ENCODE measurements at regions not wholly inside any gene's neighbourhood (a gene's known extent, or its start where the extent isn't known, plus 50 kb on each side); places are given as distances from the start of the nearest gene placed in this dataset.
"Not testable (repeated sequence)": the region's sequence is repeated elsewhere in the genome, so short reads cannot be mapped to it uniquely, and the experiment has no call there.

DNA sequence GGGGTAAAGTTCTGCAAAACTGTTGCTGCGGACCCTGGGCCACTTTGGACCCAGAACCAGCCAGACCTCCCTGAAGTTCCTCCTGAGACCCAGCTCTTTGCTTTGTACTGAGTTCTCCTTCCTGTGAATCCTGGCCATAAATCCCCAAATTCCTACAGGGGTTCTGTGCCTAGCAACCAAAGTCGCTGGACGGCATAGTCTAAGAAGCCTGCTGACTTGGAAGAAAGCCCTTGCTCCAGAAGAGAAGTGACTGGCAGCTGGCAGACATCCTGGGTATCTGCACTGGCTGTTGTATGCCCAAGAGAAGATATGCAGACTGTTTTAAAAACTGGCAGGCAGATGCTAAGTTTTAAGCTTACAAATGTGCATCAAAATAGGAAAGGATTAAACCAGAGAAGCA is 99.9 kb upstream of the SLC24A4 start:
- Mint-ChIP-seq H3K4me3 (no peak overlapping the region), H3K27me3 (peaks cover 36% of the 10 kb centered on the region), H3K36me3 (ENCODE audit: low read depth) (no peaks in the 10 kb centered on the region), H3K4me1 (ENCODE audit: low read depth) (peaks cover 8% of the 10 kb centered on the region), H3K27ac (no peak overlapping the region), H3K9me3 (no peaks in the 10 kb centered on the region)
- intact Hi-C loops (cut with micrococcal nuclease): no loop called here

DNA sequence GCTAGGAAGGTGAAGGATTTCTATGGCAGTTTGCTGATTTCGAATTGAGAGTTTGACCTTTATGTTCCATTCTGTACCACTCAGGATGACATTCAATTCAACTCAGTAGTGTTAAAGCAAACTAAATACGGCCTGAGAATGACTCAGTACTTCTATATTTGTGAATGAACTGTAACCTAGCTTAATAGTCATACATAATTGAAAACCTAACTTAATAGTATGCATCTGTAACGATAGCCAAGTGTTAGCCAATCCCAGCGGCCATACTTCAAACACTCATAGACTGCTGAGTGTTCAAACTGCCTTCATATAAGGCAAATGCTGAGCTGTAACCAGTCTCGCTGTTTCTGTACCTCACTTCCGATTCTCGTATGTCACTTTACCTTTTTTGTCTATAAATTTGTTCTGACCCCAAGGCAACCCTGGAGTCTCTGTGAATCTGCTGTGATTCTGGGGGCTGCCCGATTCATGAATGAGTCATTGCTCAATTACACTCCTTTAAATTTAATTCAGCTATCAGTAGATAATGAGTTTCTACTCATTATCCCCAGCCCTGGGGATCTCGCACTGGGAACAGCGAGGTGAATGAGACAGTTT is 98.5 kb upstream of the SLC24A4 start:
- Mint-ChIP-seq H3K27ac (no peak overlapping the region), H3K9me3 (no peaks in the 10 kb centered on the region), H3K4me1 (ENCODE audit: low read depth) (peaks cover 8% of the 10 kb centered on the region), H3K4me3 (no peak overlapping the region), H3K27me3 (peaks cover 39% of the 10 kb centered on the region), H3K36me3 (ENCODE audit: low read depth) (no peaks in the 10 kb centered on the region)
- intact Hi-C loops (cut with micrococcal nuclease): no loop called here

DNA sequence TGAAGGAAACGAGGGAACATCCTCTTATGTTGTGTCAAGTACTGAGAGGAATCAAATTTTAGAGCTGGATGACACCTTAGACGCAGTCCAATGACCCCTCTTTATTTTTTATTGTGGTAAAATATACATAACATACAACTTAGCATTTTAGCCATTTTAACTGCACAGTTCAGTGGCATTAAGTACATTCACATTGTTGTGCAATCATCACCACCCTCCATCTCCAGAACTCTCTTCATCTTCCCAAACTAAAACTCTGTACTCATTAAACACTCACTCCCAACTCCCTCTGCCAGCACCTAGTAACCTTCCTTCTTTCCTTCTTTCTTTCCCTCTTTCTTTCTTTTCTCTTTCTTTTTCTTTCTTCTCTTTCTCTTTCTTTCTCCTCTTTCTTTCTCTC is 97.2 kb upstream of the SLC24A4 start:
- H3K36me3 Mint-ChIP-seq (ENCODE audit: low read depth): no peaks in the 10 kb centered on the region
- intact Hi-C loops (cut with micrococcal nuclease): no loop called here
- H3K27ac Mint-ChIP-seq: no peak overlapping the region

DNA sequence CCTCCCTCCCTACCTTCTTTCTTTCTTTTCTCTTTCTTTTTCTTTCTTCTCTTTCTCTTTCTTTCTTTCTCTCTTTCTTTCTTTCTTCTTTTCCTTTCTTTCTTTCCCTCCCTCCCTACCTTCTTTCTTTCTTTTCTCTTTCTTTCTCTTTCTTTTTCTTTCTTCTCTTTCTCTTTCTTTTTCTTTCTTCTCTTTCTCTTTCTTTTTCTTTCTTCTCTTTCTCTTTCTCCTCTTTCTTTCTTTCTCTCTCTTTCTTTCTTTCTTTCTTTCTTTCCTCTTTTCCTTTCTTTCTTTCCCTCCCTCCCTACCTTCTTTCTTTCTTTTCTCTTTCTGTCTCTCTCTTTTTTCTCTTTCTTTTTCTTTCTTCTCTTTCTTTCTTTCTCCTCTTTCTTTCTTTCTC is 96.8 kb upstream of the SLC24A4 start:
- H3K36me3 Mint-ChIP-seq (ENCODE audit: low read depth); H3K4me1 Mint-ChIP-seq (ENCODE audit: low read depth); H3K27ac Mint-ChIP-seq; H3K9me3 Mint-ChIP-seq; intact Hi-C loops (cut with micrococcal nuclease); H3K4me3 Mint-ChIP-seq: not testable (repeated sequence)
- H3K27me3 Mint-ChIP-seq: peaks cover 47% of the 10 kb centered on the region

More for the DNA sequence above, 97.2 kb upstream of the SLC24A4 start:
- H3K4me1 Mint-ChIP-seq (ENCODE audit: low read depth): peaks cover 8% of the 10 kb centered on the region
- no peaks in the 10 kb centered on the region for H3K9me3 Mint-ChIP-seq
- no peak overlapping the region for H3K4me3 Mint-ChIP-seq
- H3K27me3 Mint-ChIP-seq: peaks cover 47% of the 10 kb centered on the region

DNA sequence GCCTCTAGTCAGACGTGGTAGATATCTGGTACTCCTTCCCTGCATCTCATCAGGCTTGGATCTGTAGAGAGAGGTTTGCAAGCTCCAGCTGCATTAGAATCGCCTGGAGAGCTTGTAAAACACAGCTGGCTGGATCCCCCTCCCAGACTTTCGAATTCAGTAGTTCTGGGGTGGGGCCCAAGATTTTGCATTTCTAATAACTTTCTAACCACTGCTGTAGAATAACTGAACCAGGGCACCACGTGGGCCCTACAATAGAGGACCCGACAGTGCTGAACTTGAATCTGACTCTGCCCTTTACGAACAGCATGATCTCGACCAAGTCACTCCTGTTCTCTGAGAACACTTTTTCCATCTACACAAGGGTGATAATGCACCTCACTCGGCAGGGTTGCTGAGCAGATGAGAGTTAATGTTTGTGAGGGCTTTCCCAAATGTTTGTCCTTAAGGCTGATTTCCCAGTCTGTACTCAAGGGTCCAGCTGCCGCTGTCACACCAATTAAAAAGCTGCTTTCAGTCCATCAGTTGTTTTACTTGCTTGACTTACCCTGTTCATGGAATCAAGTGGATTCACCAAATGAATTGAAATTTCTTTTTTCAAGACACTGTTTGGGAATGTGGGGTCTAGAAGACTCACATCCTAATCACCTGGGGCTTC is 86.6 kb upstream of the SLC24A4 start:
- peaks cover 1% of the 10 kb centered on the region for H3K4me1 Mint-ChIP-seq (ENCODE audit: low read depth)
- intact Hi-C loops (cut with micrococcal nuclease): no loop called here
- H3K9me3 Mint-ChIP-seq: peaks cover 14% of the 10 kb centered on the region
- no peak overlapping the region for H3K27ac Mint-ChIP-seq
- no peak overlapping the region for H3K4me3 Mint-ChIP-seq
- H3K36me3 Mint-ChIP-seq (ENCODE audit: low read depth): no peaks in the 10 kb centered on the region
- peaks cover 16% of the 10 kb centered on the region for H3K27me3 Mint-ChIP-seq

DNA sequence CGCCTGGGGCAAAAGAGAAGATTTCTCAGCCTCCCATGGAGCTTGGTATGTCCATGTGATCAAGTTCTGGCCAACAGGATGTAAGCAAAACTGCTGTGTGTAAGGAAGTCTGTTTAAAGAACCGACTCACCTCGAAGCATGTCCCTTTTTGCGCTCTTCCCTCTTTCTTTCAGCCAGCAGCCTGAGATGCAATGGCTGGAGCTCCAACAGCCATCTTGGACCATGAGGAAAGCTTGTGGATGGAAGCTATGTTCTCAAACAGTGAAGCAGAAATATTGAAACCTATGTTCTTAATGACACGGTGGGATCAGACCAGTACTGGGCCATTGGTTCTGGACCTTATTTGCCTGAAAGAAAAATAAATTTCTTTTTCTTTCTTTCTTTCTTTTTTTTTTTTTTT is 82.3 kb upstream of the SLC24A4 start:
- H3K4me3 Mint-ChIP-seq: no peak overlapping the region
- H3K36me3 Mint-ChIP-seq (ENCODE audit: low read depth): peaks cover 6% of the 10 kb centered on the region
- H3K9me3 Mint-ChIP-seq: peaks cover 22% of the 10 kb centered on the region
- no peak overlapping the region for H3K27ac Mint-ChIP-seq
- peaks cover 5% of the 10 kb centered on the region for H3K27me3 Mint-ChIP-seq
- intact Hi-C loops (cut with micrococcal nuclease): no loop called here
- H3K4me1 Mint-ChIP-seq (ENCODE audit: low read depth): peaks cover 19% of the 10 kb centered on the region

DNA sequence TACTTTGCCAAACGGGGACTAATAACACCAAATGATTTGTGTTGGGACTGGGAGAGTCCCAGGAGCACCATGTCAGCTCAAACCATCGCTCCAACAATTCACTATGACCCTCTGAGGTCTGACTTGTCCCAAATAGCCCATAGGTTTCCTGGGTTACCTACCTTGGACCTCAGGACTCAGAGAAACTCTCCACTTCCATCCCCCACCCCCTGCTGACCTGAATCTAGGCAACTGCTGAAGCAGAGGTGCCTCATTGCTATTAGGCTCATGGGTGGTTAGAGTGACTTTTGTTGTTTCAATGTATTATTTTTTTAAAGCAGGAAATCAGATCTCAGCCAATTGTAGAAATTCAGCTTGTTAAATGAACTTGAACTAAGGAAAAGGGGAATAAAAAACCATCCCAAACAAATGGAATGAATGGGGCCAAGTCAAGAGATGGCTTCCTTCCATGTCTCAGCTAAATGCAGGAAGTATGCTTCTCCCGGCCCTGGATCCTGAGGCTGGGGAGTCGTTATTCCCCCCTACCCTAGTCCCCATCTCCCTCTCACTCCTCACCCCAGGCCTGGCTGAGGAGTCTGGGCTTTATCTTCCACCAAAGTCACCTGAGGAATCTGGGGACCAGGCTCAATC is 80.9 kb upstream of the SLC24A4 start:
- H3K36me3 Mint-ChIP-seq (ENCODE audit: low read depth): peaks cover 6% of the 10 kb centered on the region
- peaks cover 29% of the 10 kb centered on the region for H3K9me3 Mint-ChIP-seq
- intact Hi-C loops (cut with micrococcal nuclease): no loop called here
- peaks cover 33% of the 10 kb centered on the region for H3K4me1 Mint-ChIP-seq (ENCODE audit: low read depth)
- peaks cover 2% of the 10 kb centered on the region for H3K27me3 Mint-ChIP-seq
- H3K27ac Mint-ChIP-seq: peak overlapping the region; percentile 55
- H3K4me3 Mint-ChIP-seq: no peak overlapping the region

DNA sequence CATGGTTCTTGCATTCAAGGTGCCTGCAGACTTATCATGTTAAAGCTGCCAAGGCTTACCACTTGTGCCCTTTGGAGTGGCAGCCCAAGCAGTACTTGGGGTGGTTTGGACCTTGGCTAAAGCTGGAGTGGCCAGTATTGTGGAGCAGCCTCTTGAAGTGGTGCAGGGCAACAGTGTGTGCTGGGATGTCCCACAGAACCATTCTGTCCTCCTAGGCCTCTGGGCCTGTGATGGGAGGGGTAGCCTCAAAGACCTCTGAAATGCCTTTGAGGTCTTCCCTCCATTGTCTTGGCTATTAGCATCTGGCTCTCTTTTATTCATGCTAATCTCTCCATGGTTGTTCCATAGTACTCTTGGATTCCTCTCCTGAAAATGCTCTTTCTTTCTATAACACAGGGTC is 78.2 kb upstream of the SLC24A4 start:
- Mint-ChIP-seq H3K27me3 (no peaks in the 10 kb centered on the region), H3K36me3 (ENCODE audit: low read depth) (peaks cover 6% of the 10 kb centered on the region), H3K9me3 (peaks cover 29% of the 10 kb centered on the region), H3K4me1 (ENCODE audit: low read depth) (peaks cover 45% of the 10 kb centered on the region), H3K27ac (no peak overlapping the region), H3K4me3 (no peak overlapping the region)
- intact Hi-C loops (cut with micrococcal nuclease): no loop called here

DNA sequence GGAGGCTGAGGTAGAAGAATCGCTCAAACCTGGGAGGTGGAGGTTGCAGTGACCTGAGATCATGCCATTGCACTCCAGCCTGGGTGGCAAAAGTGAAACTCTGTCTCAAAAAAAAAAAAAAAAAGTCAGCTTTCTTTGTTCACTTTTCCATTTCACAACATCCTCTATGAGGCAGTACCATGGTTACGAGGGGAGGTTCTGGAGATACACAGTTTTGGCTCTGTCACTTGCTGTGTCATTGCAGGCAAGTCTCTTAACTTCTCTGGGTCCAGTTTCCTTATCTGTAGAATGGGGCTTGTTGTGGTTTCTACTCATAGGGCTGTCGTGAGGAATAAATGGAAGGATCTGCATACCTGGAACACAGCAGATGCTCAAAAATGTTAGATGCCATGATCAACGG is 75.6 kb upstream of the SLC24A4 start:
- Mint-ChIP-seq H3K9me3 (peaks cover 29% of the 10 kb centered on the region), H3K4me1 (ENCODE audit: low read depth) (peaks cover 40% of the 10 kb centered on the region), H3K27me3 (peaks cover 10% of the 10 kb centered on the region), H3K27ac (peak overlapping the region; percentile 56), H3K4me3 (no peak overlapping the region), H3K36me3 (ENCODE audit: low read depth) (peaks cover 6% of the 10 kb centered on the region)
- intact Hi-C loops (cut with micrococcal nuclease): no loop called here

DNA sequence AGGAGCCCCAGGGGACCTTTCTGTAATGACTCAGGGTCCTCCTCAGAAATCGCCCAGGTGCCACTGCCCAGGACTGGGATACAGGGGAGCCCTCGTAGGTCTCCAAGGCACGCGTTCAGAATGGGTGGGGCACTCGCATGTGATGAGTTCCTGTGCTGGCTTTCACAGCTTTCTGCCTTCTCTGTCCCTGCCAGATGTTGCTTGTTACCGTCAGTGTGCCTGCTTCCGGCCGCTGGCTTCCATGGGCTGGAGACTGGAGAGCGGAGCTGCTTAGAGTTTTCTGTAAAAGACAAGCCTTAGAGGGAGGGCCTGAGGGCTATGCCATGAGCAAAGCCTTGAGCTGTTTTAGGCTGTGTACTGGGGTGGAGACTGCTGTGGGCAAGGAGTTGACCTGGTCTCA is 75.0 kb upstream of the SLC24A4 start:
- intact Hi-C loops (cut with micrococcal nuclease): no loop called here
- Mint-ChIP-seq H3K9me3 (peaks cover 29% of the 10 kb centered on the region), H3K36me3 (ENCODE audit: low read depth) (peaks cover 6% of the 10 kb centered on the region), H3K27ac (peak overlapping the region; percentile 34), H3K4me3 (no peak overlapping the region), H3K27me3 (peaks cover 16% of the 10 kb centered on the region), H3K4me1 (ENCODE audit: low read depth) (peaks cover 34% of the 10 kb centered on the region)

DNA sequence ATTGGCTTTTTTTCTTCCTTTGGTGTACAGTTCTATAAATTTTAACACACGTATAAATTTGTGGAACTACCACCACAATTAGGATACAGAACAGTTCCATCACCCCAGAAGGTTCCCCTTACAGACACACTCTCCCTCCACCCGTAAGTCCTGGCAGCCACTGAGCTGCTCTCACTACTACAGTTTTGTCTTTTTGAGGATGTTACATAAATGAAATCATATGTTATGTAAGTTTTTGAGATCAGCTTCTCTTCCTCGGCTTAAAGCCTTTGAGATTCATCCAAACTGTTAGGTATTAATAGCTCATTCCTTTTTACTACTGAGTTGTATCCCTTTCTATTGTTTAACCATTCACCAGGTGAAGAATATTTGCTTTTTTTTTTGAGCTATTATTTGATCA is 74.3 kb upstream of the SLC24A4 start:
- peaks cover 23% of the 10 kb centered on the region for H3K27me3 Mint-ChIP-seq

DNA sequence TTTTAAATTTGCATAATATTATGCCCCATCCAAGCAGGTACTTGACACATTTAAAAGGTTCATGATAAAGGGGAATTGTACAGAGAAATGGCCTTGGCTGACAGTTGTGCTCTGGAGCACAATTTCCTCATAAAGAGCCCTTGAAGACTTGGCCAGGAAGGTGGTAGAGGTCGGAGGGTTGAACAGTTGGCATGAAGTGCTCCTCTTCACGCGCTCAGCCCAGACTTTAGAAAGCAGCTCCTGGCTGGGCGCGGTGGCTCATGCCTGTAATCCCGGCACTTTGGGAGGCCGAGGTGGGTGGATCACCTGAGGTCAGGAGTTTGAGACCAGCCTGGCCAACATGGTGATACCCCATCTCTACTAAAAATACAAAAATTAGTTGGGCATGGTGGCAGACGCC is 72.6 kb upstream of the SLC24A4 start:
- H3K27ac Mint-ChIP-seq; intact Hi-C loops (cut with micrococcal nuclease); H3K4me3 Mint-ChIP-seq; H3K36me3 Mint-ChIP-seq (ENCODE audit: low read depth); H3K9me3 Mint-ChIP-seq: not testable (repeated sequence)
- Mint-ChIP-seq H3K4me1 (ENCODE audit: low read depth) (peaks cover 45% of the 10 kb centered on the region), H3K27me3 (peaks cover 40% of the 10 kb centered on the region)

More for the DNA sequence above, 74.3 kb upstream of the SLC24A4 start:
- H3K4me1 Mint-ChIP-seq (ENCODE audit: low read depth): peaks cover 32% of the 10 kb centered on the region
- peaks cover 4% of the 10 kb centered on the region for H3K36me3 Mint-ChIP-seq (ENCODE audit: low read depth)
- intact Hi-C loops (cut with micrococcal nuclease): no loop called here
- peaks cover 26% of the 10 kb centered on the region for H3K9me3 Mint-ChIP-seq
- no peak overlapping the region for H3K4me3 Mint-ChIP-seq
- H3K27ac Mint-ChIP-seq: no peak overlapping the region

DNA sequence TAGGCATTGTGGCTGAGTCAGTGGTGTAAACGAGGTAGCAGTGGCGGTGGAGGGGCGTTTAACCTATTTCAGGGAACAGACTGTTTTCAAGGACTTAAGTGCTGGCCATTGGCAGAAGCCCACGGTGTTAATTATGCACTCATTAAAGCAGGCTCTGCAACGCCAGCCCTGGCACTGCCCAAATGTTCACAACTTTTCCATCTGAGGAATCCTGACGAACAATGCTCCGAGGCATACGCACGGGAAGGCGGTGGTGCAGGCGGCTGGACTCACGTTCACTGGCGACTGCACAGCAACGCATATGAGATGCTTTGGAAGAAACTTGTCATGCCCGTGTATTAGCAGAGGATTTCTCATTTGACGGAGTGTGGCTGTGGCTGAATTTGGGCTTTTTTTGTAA is 70.6 kb upstream of the SLC24A4 start:
- H3K9me3 Mint-ChIP-seq: no peaks in the 10 kb centered on the region
- intact Hi-C loops (cut with micrococcal nuclease): no loop called here
- peaks cover 28% of the 10 kb centered on the region for H3K4me1 Mint-ChIP-seq (ENCODE audit: low read depth)
- H3K4me3 Mint-ChIP-seq: no peak overlapping the region
- H3K27me3 Mint-ChIP-seq: peaks cover 48% of the 10 kb centered on the region
- no peak overlapping the region for H3K27ac Mint-ChIP-seq
- no peaks in the 10 kb centered on the region for H3K36me3 Mint-ChIP-seq (ENCODE audit: low read depth)

DNA sequence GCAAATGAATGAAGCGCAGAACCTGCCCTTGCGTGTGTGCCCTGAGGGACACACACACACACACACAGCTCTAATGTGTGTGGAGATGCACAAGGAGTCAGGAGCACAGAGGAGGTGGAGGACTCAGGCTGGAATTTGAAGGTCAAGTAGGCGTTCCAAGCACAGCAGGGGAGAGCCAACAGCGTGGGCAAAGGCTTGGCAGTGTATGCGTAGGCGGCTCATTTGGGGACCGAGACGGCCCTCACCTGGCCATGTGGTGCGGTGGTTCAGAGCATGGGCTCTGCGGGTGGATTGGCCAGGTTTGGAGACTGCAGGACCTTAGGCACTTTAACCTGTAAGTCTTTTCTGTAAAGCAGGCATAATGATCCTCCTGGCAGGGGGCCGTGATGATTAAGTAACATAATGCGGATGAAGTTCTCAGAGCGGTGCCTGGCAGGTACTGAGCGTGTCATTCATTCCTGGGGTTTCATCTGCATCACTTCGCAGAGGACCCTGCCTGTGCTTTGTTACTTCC is 69.5 kb upstream of the SLC24A4 start:
- H3K9me3 Mint-ChIP-seq: no peaks in the 10 kb centered on the region
- intact Hi-C loops (cut with micrococcal nuclease): no loop called here
- peaks cover 24% of the 10 kb centered on the region for H3K4me1 Mint-ChIP-seq (ENCODE audit: low read depth)
- H3K4me3 Mint-ChIP-seq: no peak overlapping the region
- peaks cover 48% of the 10 kb centered on the region for H3K27me3 Mint-ChIP-seq
- no peaks in the 10 kb centered on the region for H3K36me3 Mint-ChIP-seq (ENCODE audit: low read depth)
- no peak overlapping the region for H3K27ac Mint-ChIP-seq
